ENCODE measurements at regions not wholly inside any gene's neighbourhood (a gene's known extent, or its start where the extent isn't known, plus 50 kb on each side); places are given as distances from the start of the nearest gene placed in this dataset.
"Not testable (repeated sequence)": the region's sequence is repeated elsewhere in the genome, so short reads cannot be mapped to it uniquely, and the experiment has no call there.

- no peak overlapping the region for H3K27ac ChIP-seq
- no peak for DNase-seq (ENCODE audit: low spot score)
- CTCF ChIA-PET, result no interaction called here
- POLR2A ChIA-PET (ENCODE audit: low non-redundant PET), result no interaction called here
- TF ChIP-seq CTCF (conservative IDR thresholded peaks at IDR 0.05; ENCODE audit: low read depth), result no peak
Measured at GRCh38 chr14:40346275-40346674, 914.0 kb upstream of the FBXO33 start.

DNA sequence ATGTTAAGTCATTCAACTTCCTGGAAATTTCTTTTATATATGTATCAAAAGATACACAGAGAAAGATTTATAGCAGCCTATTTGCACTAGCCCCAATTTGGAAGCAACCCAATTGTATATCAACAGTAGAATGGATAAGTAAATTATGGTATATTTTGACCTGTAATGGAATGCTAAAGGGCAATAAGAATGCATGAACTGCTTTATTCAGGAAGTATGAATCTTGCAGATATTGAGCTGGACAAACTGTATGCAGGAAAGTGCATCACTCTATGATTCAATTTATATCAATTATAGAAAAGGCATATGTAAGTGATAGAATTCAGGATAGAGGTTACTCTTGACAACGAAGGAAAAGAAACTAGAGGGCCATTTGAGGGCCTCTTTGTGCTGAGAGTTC is 913.1 kb upstream of the FBXO33 start:
- no peak overlapping the region for H3K27ac ChIP-seq
- no peak for DNase-seq (ENCODE audit: low spot score)
- no peak for TF ChIP-seq CTCF (conservative IDR thresholded peaks at IDR 0.05; ENCODE audit: low read depth)
- ChIA-PET CTCF (interaction anchor here (0.6 kb wide), 1 partner anchor 370 kb away, joined by 3 read pairs; no protein-coding TSS in a partner anchor), POLR2A (ENCODE audit: low non-redundant PET) (no interaction called here)

DNA sequence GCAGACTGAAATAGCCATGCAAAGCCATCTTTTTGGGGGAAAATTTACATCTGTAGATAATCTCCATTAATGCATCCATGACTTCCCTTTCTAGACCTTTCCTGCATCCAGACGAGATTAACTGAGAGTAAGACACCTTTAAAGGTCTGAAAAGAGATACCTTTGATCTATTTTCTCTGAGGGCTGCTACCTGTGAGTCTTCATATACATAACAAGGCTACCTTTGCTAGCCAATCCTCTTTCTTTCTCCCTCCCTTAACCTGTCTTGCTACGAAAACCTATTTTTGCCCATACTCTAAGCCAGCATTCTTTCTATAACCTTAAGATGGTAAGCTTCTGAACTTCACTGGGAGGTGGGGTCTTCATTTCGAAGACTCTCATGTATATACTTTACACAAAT is 908.5 kb upstream of the FBXO33 start:
- DNase-seq (ENCODE audit: low spot score), result no peak
- no peak for TF ChIP-seq CTCF (conservative IDR thresholded peaks at IDR 0.05; ENCODE audit: low read depth)
- CTCF ChIA-PET, result interaction anchor here (0.6 kb wide), 1 partner anchor 33 kb away, joined by 4 read pairs; no protein-coding TSS in a partner anchor
- H3K27ac ChIP-seq, result no peak overlapping the region
- POLR2A ChIA-PET (ENCODE audit: low non-redundant PET), result no interaction called here

DNA sequence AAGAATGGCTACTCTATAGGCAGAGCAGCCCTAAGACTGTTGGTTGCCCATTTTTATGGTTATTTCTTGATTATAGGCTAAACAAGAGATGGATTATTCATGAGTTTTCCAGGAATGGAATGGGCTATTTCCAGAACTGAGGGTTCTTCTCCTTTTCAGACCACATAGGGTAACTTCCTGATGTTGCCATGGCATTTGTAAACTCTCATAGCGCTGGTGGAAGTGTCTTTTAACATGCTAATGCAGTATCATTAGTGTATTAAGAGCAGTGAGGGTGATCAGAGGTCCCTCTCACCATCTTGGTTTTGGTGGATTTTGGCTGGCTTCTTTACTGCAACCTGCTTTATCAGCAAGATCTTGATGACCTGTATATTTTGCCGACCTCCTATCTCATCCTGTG is 904.6 kb upstream of the FBXO33 start:
- CTCF ChIA-PET, result no interaction called here
- no peak for TF ChIP-seq CTCF (conservative IDR thresholded peaks at IDR 0.05; ENCODE audit: low read depth)
- H3K27ac ChIP-seq, result no peak overlapping the region
- POLR2A ChIA-PET (ENCODE audit: low non-redundant PET), result no interaction called here
- no peak for DNase-seq (ENCODE audit: low spot score)

DNA sequence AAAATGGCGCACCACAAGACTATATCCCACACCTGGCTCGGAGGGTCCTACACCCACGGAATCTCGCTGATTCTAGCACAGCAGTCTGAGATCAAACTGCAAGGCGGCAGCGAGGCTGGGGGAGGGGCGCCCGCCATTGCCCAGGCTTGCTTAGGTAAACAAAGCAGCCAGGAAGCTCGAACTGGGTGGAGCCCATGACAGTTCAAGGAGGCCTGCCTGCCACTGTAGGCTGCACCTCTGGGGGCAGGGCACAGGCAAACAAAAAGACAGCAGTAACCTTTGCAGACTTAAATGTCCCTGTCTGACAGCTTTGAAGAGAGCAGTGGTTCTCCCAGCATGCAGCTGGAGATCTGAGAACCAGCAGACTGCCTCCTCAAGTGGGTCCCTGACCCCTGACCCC is 894.3 kb upstream of the FBXO33 start:
- CTCF ChIA-PET, result not testable (repeated sequence)

DNA sequence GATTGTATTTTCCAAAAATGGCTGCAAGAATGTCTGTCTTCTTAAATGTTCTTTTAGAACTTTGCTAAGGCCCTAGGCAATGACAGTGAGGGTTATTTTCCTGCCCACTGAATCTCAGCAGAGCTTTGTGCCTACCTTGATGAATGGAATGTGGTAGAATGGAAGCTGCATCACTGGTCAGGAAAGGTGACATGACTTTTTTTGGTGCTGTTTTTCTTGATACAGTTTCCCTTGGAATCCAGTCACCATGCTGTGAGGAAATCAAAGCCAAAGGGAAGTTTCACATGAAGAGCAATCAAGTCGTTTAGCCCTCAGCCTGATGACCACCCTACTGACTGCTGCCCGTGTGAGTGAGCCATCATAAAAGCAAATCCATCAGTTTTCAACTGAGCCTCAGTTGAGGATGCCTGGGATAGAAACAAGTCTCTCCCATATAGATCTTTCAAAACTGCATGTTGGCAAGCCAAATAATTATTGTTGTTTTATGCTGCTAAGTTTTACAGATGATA is 886.0 kb upstream of the FBXO33 start:
- H3K27ac ChIP-seq, result no peak overlapping the region
- ChIA-PET POLR2A (ENCODE audit: low non-redundant PET) (no interaction called here), CTCF (no interaction called here)
- TF ChIP-seq CTCF (conservative IDR thresholded peaks at IDR 0.05; ENCODE audit: low read depth), result no peak
- no peak for DNase-seq (ENCODE audit: low spot score)

More for the DNA sequence above, 894.3 kb upstream of the FBXO33 start:
- POLR2A ChIA-PET (ENCODE audit: low non-redundant PET); DNase-seq (ENCODE audit: low spot score); H3K27ac ChIP-seq: not testable (repeated sequence)

DNA sequence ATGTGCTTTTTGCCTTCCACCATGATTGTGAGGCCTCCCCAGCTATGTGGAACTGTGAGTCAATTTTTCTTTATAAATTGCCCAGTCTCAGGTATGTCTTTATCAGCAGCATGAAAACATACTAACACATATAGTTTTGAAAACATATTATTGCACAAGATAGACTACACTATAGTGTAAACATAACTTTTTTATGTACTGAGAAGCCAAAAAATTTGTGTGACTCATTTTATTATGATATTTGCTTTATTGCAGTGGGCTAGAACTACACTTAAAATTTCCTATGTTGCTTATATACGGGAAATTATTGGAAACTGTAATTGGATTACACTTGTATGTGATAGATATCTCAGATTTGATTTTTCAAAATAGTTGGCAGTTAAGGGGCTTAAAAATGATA is 885.5 kb upstream of the FBXO33 start:
- no peak for DNase-seq (ENCODE audit: low spot score)
- POLR2A ChIA-PET (ENCODE audit: low non-redundant PET), result no interaction called here
- no peak overlapping the region for H3K27ac ChIP-seq
- no peak for TF ChIP-seq CTCF (conservative IDR thresholded peaks at IDR 0.05; ENCODE audit: low read depth)
- CTCF ChIA-PET, result no interaction called here

Data from RWPE1 (cell line).